GM18507 (cell line): ENCODE measurements at regions not wholly inside any gene's neighbourhood (a gene's known extent, or its start where the extent isn't known, plus 50 kb on each side); places are given as distances from the start of the nearest gene placed in this dataset.
"Not testable (repeated sequence)": the region's sequence is repeated elsewhere in the genome, so short reads cannot be mapped to it uniquely, and the experiment has no call there.

Source experiments
- DNase-seq: peaks from one replicate; pipeline ENCODE4 v3.0.0; 2011; ENCODE audit warnings: low read depth; ENCODE audit not compliant: insufficient read length; ENCODE audit errors: extremely low spot score
- FAIRE-seq: peaks from 2 replicates; lab custom pipeline; 2011; peaks lifted over from hg19 to GRCh38; lab: Jason Lieb, UNC

GRCh38 chr1:4058706-4059105 lies 158.6 kb upstream of the C1orf174 start:
- DNase-seq: no peak
- FAIRE-seq: no peak

DNA sequence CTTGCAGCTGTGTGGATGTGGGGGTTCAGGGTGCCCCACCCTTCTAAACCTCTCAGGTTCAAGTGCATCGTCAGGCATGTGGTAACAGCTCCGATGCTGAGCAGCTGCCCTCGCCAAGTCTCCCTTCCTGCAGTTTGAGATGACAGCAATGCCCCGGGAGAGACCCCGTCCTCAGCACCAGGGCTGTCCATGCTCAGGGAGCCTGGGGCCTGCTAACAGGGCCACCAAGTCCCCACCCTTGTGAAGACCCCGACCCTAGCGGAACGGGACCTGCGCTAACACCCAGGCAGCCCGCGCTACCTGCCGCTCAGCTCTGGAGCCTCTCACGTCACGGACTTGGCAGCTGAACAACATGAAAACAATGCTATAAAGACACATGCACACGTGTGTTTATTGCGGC lies 159.2 kb upstream of the C1orf174 start:
- DNase-seq (no peak), FAIRE-seq (no peak)

DNA sequence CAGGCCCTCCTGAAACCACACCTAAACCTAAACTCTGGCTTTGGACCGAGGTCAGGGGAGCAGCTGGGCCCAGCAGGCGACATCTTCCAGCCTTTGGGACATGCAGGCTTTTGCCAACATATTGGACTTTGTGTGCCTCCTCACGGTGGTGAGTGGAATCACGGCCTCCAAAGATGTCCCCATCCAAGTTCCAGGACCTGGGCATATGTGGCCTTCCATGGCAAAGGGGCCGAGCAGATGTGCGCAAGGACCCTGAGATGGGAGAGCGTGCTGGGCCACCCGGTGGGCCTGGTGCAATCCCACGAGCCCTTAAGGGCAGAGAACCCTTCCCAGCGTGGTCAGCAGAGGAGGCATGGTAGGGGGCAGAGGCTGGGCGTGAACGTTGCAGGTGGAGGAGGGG lies 160.8 kb upstream of the C1orf174 start:
- DNase-seq (no peak), FAIRE-seq (no peak)

- no peak for FAIRE-seq
- no peak for DNase-seq
Measured at GRCh38 chr1:4061521-4062031, 161.5 kb upstream of the C1orf174 start.

DNA sequence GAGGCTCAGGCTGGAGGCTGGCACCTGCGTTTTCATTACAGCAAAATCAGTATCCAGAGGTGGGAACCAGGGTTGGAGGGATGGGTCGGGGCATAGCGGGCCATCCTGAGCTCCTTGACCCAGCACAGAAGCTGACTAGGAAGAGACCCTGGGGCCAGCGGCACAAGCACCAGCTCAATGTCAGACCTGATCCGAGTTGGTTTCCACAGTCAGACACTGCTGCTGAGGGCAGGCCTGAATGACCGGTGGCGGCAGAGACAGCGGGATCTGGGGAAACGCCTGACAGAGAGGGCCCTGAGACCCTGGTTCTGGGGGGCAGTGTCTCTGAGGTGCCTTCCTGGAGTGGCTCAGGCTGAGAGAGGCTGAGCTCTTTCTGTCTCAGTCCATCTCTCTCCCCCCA lies 162.0 kb upstream of the C1orf174 start:
- DNase-seq: no peak
- no peak for FAIRE-seq

GRCh38 chr1:4062560-4062959 lies 162.5 kb upstream of the C1orf174 start:
- DNase-seq (no peak), FAIRE-seq (no peak)

GRCh38 chr1:4062992-4063391 lies 162.9 kb upstream of the C1orf174 start:
- DNase-seq (no peak), FAIRE-seq (no peak)

GRCh38 chr1:4063516-4063915 lies 163.4 kb upstream of the C1orf174 start:
- FAIRE-seq: no peak
- no peak for DNase-seq

DNA sequence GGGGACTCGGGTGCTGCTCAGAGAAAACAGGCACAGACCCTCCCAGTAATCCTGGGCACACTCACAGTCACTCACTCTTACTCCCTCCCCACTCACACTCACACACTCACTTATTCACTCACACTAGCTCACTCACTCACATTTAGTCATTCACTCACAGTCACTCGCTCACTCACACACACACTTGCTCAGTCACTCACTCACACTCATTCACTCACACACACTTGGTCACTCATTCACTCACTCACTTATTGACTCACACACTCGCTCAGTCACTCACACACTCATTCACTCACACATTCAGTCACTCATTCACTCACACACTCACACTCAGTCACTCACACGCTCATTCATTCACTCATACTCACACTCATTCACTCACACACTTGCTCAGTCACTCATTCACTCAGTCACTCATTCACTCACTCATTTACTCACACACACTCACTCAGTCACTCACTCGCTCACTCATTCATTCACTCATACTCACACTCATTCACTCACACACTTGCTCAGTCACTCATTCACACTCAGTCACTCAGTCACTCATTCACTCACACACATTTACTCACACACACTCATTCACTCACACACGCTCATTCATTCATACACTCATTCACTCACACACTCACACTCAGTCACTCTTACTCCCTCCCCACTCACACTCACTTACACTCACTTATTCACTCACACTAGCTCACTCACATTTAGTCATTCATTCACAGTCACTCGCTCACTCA lies 164.2 kb upstream of the C1orf174 start:
- FAIRE-seq (no peak), DNase-seq (no peak)

DNA sequence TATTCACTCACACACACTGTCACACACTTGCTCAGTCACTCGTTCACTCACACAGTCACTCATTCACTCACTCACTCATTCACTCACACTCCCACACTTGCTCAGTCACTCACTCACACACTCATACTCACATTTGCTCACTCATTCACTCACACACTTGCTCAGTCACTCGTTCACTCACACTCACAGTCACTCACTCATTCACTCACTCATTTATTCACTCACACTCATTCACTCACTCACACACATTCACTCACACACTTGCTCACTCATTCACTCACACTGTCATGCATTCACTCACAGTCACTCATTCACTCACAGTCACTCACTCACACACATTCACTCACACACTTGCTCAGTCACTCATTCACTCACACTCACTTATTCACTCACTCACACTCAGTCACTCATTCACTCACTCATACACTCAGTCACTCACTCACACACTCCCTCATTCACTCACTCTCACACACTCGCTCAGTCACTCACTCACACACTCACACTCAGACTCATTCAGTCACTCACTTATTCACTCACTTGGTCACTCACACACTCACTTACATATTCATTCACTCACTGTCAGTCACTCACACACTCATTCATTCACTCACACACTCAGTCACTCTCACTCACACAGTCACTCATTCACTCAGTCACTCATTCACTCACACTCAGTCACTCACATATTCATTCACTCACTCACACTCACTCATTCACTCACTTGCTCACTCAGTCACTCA lies 167.0 kb upstream of the C1orf174 start:
- FAIRE-seq (no peak), DNase-seq (no peak)

DNA sequence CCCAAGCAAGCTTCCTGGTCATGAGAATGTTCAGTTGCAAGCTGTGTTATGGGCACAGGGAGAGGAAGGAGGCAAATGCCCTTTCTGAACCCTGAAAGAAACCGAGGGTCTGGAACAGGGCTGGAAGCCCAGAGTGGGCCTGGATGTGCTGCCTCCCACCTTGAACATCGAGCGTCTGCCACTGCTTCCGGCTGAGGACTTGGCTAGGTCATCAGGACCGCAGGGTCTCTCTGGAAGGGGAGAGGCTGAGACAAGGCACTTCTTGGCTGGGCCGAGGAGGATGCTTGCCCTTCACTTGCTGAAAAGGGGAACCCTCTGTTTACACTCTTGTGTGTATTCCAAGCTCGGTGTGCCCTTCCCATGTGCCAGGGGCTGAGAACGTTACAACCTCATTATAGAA lies 168.0 kb upstream of the C1orf174 start:
- FAIRE-seq (no peak), DNase-seq (no peak)

DNA sequence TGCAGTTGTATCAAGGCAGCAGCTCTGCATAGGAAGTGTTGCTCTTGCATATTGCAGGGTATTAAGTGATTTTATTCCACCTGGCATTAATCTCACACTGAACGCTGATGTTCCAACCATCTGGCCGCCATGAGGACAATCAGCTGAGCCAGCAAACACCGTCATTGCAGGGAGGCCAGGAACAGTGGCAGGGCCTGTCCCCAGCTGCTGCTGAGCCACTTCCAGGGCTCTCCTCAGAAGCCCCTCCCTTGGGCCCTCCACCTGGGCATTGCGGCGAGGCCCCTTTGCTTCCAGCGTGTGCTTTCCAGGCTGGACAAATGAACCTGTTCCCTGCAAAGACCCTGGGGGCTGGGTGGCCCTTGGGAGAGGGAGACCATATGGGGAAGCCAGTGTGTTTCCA lies 171.6 kb upstream of the C1orf174 start:
- DNase-seq: no peak
- FAIRE-seq: no peak

DNA sequence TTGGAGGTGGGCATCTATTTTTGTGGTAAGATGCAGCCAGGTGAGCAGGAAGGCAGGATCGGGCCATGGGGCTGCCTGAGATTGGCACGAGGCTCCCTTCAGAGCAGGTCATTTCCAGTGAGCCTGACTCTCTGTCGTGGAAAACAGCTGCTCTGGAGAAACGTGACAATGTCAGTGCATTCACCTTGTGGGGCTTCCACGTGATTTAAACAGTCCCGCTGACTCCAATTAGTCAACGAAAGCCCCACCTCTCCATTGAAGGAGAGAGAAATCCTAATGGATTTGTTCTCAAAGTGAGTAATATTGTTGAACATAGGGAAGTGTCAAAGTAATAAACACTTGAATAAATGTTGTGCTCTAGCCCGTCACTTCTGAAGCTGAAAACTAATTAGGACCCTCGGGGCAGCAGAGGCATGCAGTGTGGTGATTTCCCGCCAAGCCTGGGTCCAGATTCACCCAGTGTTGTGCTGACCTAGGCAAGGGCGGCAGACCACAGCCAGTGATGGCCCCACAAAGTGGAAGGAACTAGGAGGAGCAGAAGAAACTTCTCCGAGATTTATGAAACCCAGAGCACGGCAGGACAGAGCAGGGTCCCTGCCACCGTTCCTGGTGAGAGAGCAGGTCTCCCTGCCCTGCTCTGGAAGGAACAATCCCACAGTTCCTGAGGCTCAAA lies 172.5 kb upstream of the C1orf174 start:
- no peak for FAIRE-seq
- no peak for DNase-seq

DNA sequence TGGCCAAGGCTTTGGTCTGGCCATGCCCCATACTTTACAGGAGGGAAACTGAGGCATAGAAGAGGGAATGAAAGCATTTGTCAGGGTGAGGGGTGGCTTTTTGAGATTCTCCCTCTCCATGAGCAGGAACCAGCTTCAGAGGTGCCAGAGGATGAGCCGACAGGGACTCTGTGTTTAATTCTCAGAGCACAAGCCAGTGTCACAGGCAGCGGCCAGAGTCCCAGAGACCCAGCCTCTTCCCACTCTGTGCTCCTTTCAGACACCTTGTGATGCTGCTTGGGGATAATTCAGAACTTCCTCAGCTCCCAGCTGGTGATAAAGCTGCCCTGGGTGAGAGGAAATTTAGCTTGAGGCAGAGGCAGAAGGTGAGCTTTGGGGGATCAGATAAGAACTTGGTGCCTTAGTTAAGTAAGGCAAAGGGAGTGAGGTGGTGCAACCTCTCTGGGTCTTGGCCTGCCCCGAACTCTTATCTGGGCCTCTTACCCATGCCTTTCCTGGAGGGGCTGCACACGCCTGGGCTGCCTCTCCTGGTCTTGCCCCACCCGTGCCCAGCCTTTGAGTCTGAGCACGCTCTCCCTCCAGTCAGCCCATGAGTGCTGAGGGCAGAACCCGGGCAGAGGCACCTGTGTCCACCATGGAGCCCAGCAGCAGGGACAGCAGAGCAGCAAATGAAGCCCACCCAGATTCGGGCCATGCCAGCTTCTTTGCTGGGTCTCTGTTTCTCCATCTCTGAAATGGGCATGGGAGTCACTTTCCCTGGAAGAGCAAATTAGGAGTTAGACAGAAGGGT lies 175.6 kb upstream of the C1orf174 start:
- DNase-seq: no peak
- FAIRE-seq: no peak

GRCh38 chr1:4076346-4076745 lies 176.3 kb upstream of the C1orf174 start:
- DNase-seq: no peak
- no peak for FAIRE-seq

- FAIRE-seq, DNase-seq: not testable (repeated sequence)
Measured at GRCh38 chr1:4078091-4078962, 178.3 kb upstream of the C1orf174 start.

DNA sequence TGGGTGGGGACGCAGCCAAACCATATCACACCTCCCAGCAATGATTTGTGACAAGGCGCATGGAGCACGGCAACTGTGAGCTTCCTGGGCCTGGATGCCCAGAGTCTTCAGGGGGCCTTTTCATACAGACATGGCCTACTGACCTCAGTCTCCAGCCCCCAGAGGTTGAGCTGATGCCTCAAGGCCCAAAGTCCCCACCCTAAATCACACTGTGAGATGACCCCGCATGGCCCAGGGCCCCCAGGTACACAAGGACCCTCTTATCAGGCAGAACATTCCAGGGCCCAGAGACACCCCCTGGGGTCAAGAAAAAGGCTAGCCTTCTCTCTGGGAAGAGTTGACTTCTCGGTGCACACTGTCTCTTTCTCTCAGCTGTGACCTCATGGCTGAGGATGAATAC lies 179.7 kb upstream of the C1orf174 start:
- no peak for FAIRE-seq
- DNase-seq: no peak

GRCh38 chr1:4081806-4082711 lies 182.0 kb upstream of the C1orf174 start:
- no peak for FAIRE-seq
- no peak for DNase-seq
